ENCODE measurements at regions not wholly inside any gene's neighbourhood (a gene's known extent, or its start where the extent isn't known, plus 50 kb on each side); places are given as distances from the start of the nearest gene placed in this dataset.
A peak's percentile ranks its signal among the peaks of the same experiment; 100 is the strongest.

GRCh38 chr4:14264437-14264836, 636.9 kb upstream of the BOD1L1 start:
- DNase-seq = no peak

- no peak for DNase-seq
These were observed 638.1 kb upstream of the BOD1L1 start for GRCh38 chr4:14265651-14266050.

- DNase-seq = peak; percentile 48 to 97 (median 79)
These were observed 640.0 kb upstream of the BOD1L1 start for GRCh38 chr4:14267373-14268060.

- DNase-seq = no peak
These were observed 642.3 kb upstream of the BOD1L1 start for GRCh38 chr4:14269824-14270223.

- no peak for DNase-seq
These were observed 644.7 kb upstream of the BOD1L1 start for GRCh38 chr4:14272206-14272605.

- DNase-seq = no peak
These were observed 650.0 kb upstream of the BOD1L1 start for GRCh38 chr4:14277505-14277904.

GRCh38 chr4:14280567-14280966, 653.0 kb upstream of the BOD1L1 start:
- no peak for DNase-seq

- DNase-seq = no peak
These were observed 657.1 kb upstream of the BOD1L1 start for GRCh38 chr4:14284578-14284977.

GRCh38 chr4:14289708-14290107, 662.2 kb upstream of the BOD1L1 start:
- DNase-seq = no peak

GRCh38 chr4:14293582-14293981, 666.1 kb upstream of the BOD1L1 start:
- DNase-seq = no peak

GRCh38 chr4:14294611-14295010, 667.1 kb upstream of the BOD1L1 start:
- no peak for DNase-seq

GRCh38 chr4:14299166-14299565, 671.6 kb upstream of the BOD1L1 start:
- no peak for DNase-seq

- no peak for DNase-seq
These were observed 674.5 kb upstream of the BOD1L1 start for GRCh38 chr4:14302021-14302420.

GRCh38 chr4:14303856-14304255, 676.3 kb upstream of the BOD1L1 start:
- no peak for DNase-seq

GRCh38 chr4:14308229-14308651, 680.7 kb upstream of the BOD1L1 start:
- no peak for DNase-seq

GRCh38 chr4:14309431-14309830, 681.9 kb upstream of the BOD1L1 start:
- no peak for DNase-seq

- no peak for DNase-seq
These were observed 686.2 kb upstream of the BOD1L1 start for GRCh38 chr4:14313757-14314156.

- no peak for DNase-seq
These were observed 687.2 kb upstream of the CPEB2 start for GRCh38 chr4:14315129-14315528.

GRCh38 chr4:14317351-14317750, 684.9 kb upstream of the CPEB2 start:
- DNase-seq = no peak

- no peak for DNase-seq
These were observed 683.6 kb upstream of the CPEB2 start for GRCh38 chr4:14318671-14319070.

- no peak for DNase-seq
These were observed 680.6 kb upstream of the CPEB2 start for GRCh38 chr4:14321723-14322122.

GRCh38 chr4:14323191-14323590, 679.1 kb upstream of the CPEB2 start:
- no peak for DNase-seq

- no peak for DNase-seq
These were observed 673.1 kb upstream of the CPEB2 start for GRCh38 chr4:14329228-14329627.

- no peak for DNase-seq
These were observed 668.7 kb upstream of the CPEB2 start for GRCh38 chr4:14333616-14334015.

- DNase-seq = no peak
These were observed 668.1 kb upstream of the CPEB2 start for GRCh38 chr4:14334166-14334565.

All from NCI-H1417 (cell line).